ENCODE measurements at regions not wholly inside any gene's neighbourhood (a gene's known extent, or its start where the extent isn't known, plus 50 kb on each side); places are given as distances from the start of the nearest gene placed in this dataset.

DNA sequence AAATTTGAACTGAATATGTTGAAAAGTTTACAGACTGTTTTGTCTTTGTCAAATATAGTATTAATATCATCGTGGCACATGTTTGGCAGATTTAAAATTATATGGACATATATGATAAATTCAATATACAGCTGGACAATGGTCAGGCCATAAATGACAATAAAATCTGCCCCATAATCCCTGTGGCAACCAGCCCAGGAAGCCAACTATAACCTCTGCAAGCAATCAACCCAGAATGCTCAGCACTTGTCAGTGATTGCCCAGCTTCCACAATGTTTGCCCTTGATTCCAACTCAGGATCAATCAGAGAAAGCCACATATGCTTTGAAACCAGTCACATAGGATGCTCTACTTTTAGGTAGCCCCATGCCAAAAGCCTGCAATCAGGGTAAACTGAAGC lies 671.9 kb downstream of the SUCLG1 start:
- Histone ChIP-seq H3K9me2 (replicated peaks; ENCODE audit: low read depth, low read length) (no peaks in the 10 kb centered on the region), H3K4me3 (ENCODE audit: low read length, poor library complexity, severe bottlenecking) (no peak overlapping the region), H3K36me3 (ENCODE audit: insufficient read depth, low read length) (no peaks in the 10 kb centered on the region), H3K9me3 (ENCODE audit: insufficient read depth, low read depth, low read length) (no peaks in the 10 kb centered on the region), H2AFZ (ENCODE audit: low read length) (no peak overlapping the region), H3K4me2 (ENCODE audit: low read depth, low read length, poor library complexity, severe bottlenecking) (no peak overlapping the region), H3F3A (ENCODE audit: low read depth) (no peaks in the 10 kb centered on the region), H4K20me1 (ENCODE audit: insufficient read depth, low read length, poor library complexity, severe bottlenecking) (no peaks in the 10 kb centered on the region), H3K79me2 (ENCODE audit: insufficient read depth, low read length) (no peaks in the 10 kb centered on the region), H3K9ac (ENCODE audit: low read depth, low read length, poor library complexity, severe bottlenecking) (no peak overlapping the region), H3K4me1 (ENCODE audit: insufficient read depth, low read length, poor library complexity, severe bottlenecking) (no peaks in the 10 kb centered on the region), H3K27me3 (ENCODE audit: insufficient read depth, low read length, poor library complexity, severe bottlenecking) (no peaks in the 10 kb centered on the region)
- TF ChIP-seq EZH2phosphoT487 (IDR thresholded peaks at IDR 0.05; ENCODE audit: borderline replicate concordance), result no peak
- TF ChIP-seq, protein P1, sequence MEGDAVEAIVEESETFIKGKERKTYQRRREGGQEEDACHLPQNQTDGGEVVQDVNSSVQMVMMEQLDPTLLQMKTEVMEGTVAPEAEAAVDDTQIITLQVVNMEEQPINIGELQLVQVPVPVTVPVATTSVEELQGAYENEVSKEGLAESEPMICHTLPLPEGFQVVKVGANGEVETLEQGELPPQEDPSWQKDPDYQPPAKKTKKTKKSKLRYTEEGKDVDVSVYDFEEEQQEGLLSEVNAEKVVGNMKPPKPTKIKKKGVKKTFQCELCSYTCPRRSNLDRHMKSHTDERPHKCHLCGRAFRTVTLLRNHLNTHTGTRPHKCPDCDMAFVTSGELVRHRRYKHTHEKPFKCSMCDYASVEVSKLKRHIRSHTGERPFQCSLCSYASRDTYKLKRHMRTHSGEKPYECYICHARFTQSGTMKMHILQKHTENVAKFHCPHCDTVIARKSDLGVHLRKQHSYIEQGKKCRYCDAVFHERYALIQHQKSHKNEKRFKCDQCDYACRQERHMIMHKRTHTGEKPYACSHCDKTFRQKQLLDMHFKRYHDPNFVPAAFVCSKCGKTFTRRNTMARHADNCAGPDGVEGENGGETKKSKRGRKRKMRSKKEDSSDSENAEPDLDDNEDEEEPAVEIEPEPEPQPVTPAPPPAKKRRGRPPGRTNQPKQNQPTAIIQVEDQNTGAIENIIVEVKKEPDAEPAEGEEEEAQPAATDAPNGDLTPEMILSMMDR (conservative IDR thresholded peaks at IDR 0.05; ENCODE audit: low read length), result no peak

DNA sequence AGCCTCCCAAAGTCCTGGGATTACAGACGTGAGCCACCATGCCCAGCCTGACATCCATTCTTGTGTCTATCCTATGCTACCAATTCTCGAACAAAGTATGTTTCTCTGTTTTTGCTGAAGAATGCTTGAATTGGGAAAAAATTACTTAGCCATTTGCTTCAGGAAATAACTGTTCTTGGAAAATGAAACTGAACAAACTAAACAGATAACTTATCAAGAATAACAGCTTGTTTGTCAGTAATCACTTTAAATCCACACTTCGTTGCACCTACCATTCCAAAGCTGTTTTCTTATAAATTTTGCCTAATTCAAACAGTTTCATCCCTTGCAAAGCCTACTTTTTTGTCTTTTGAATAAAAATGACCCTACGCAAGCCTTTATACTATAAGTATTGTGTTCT lies 672.9 kb downstream of the SUCLG1 start:
- Histone ChIP-seq H3K79me2 (ENCODE audit: insufficient read depth, low read length) (no peaks in the 10 kb centered on the region), H3K4me1 (ENCODE audit: insufficient read depth, low read length, poor library complexity, severe bottlenecking) (no peaks in the 10 kb centered on the region), H2AFZ (ENCODE audit: low read length) (no peak overlapping the region), H3K9me3 (ENCODE audit: insufficient read depth, low read depth, low read length) (no peaks in the 10 kb centered on the region), H4K20me1 (ENCODE audit: insufficient read depth, low read length, poor library complexity, severe bottlenecking) (no peaks in the 10 kb centered on the region), H3K9me2 (replicated peaks; ENCODE audit: low read depth, low read length) (no peaks in the 10 kb centered on the region), H3K36me3 (ENCODE audit: insufficient read depth, low read length) (no peaks in the 10 kb centered on the region), H3K4me2 (ENCODE audit: low read depth, low read length, poor library complexity, severe bottlenecking) (no peak overlapping the region), H3K27me3 (ENCODE audit: insufficient read depth, low read length, poor library complexity, severe bottlenecking) (no peaks in the 10 kb centered on the region), H3K4me3 (ENCODE audit: low read length, poor library complexity, severe bottlenecking) (no peak overlapping the region), H3F3A (ENCODE audit: low read depth) (no peaks in the 10 kb centered on the region), H3K9ac (ENCODE audit: low read depth, low read length, poor library complexity, severe bottlenecking) (no peak overlapping the region)
- no peak for TF ChIP-seq EZH2phosphoT487 (IDR thresholded peaks at IDR 0.05; ENCODE audit: borderline replicate concordance)
- TF ChIP-seq, protein P1 (conservative IDR thresholded peaks at IDR 0.05; ENCODE audit: low read length), result no peak

DNA sequence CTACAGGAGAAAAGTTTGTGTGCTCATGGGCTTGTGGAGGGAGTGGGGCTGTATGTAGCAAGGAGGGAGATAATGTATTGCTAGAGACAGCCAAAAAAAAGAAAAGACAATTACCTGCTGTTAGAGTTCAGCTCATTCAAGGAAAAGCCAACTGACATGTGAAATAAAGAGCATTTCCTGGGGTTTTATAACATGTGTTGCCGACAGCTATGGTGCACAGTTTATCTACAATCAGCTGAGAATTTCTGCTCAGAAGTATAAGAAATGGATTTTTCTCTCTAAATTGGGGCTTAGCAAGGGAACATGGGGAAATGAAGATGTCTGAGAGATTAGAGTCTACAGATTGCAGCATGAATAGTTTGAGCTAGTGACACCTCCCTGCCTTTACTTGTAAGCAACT lies 674.1 kb downstream of the SUCLG1 start:
- Histone ChIP-seq H4K20me1 (ENCODE audit: insufficient read depth, low read length, poor library complexity, severe bottlenecking) (no peaks in the 10 kb centered on the region), H3K4me2 (ENCODE audit: low read depth, low read length, poor library complexity, severe bottlenecking) (no peak overlapping the region), H3K36me3 (ENCODE audit: insufficient read depth, low read length) (no peaks in the 10 kb centered on the region), H3K79me2 (ENCODE audit: insufficient read depth, low read length) (no peaks in the 10 kb centered on the region), H3F3A (ENCODE audit: low read depth) (no peaks in the 10 kb centered on the region), H3K9ac (ENCODE audit: low read depth, low read length, poor library complexity, severe bottlenecking) (no peak overlapping the region), H3K9me3 (ENCODE audit: insufficient read depth, low read depth, low read length) (no peaks in the 10 kb centered on the region), H2AFZ (ENCODE audit: low read length) (no peak overlapping the region), H3K4me1 (ENCODE audit: insufficient read depth, low read length, poor library complexity, severe bottlenecking) (no peaks in the 10 kb centered on the region), H3K9me2 (replicated peaks; ENCODE audit: low read depth, low read length) (no peaks in the 10 kb centered on the region), H3K4me3 (ENCODE audit: low read length, poor library complexity, severe bottlenecking) (no peak overlapping the region), H3K27me3 (ENCODE audit: insufficient read depth, low read length, poor library complexity, severe bottlenecking) (no peaks in the 10 kb centered on the region)
- TF ChIP-seq, protein P1 (conservative IDR thresholded peaks at IDR 0.05; ENCODE audit: low read length), result no peak
- TF ChIP-seq EZH2phosphoT487 (IDR thresholded peaks at IDR 0.05; ENCODE audit: borderline replicate concordance), result no peak

Data from Loucy (cell line).